ENCODE measurements at regions not wholly inside any gene's neighbourhood (a gene's known extent, or its start where the extent isn't known, plus 50 kb on each side); places are given as distances from the start of the nearest gene placed in this dataset.

- no peak for DNase-seq (ENCODE audit: low read depth in 3 of 3, low spot score in 2 of 3)
Observed at GRCh38 chr7:124432009-124432578, 333.5 kb downstream of the GPR37 start.

- no peak for DNase-seq (ENCODE audit: low read depth in 3 of 3, low spot score in 2 of 3)
Observed at GRCh38 chr7:124429923-124430322, 335.7 kb downstream of the GPR37 start.

GRCh38 chr7:124428781-124429180 is 336.8 kb downstream of the GPR37 start:
- no peak for DNase-seq (ENCODE audit: low read depth in 3 of 3, low spot score in 2 of 3)

GRCh38 chr7:124426621-124427020 is 339.0 kb downstream of the GPR37 start:
- DNase-seq (ENCODE audit: low read depth in 3 of 3, low spot score in 2 of 3) = no peak

GRCh38 chr7:124423863-124424262 is 341.7 kb downstream of the GPR37 start:
- no peak for DNase-seq (ENCODE audit: low read depth in 3 of 3, low spot score in 2 of 3)

GRCh38 chr7:124422081-124422480 is 343.5 kb downstream of the GPR37 start:
- no peak for DNase-seq (ENCODE audit: low read depth in 3 of 3, low spot score in 2 of 3)

GRCh38 chr7:124420367-124420766 is 345.2 kb downstream of the GPR37 start:
- no peak for DNase-seq (ENCODE audit: low read depth in 3 of 3, low spot score in 2 of 3)

- no peak for DNase-seq (ENCODE audit: low read depth in 3 of 3, low spot score in 2 of 3)
Observed at GRCh38 chr7:124413029-124413428, 352.6 kb downstream of the GPR37 start.

- no peak for DNase-seq (ENCODE audit: low read depth in 3 of 3, low spot score in 2 of 3)
Observed at GRCh38 chr7:124412531-124412930, 353.1 kb downstream of the GPR37 start.

- DNase-seq (ENCODE audit: low read depth in 3 of 3, low spot score in 2 of 3) = no peak
Observed at GRCh38 chr7:124411796-124412195, 353.8 kb downstream of the GPR37 start.

- no peak for DNase-seq (ENCODE audit: low read depth in 3 of 3, low spot score in 2 of 3)
Observed at GRCh38 chr7:124403587-124403986, 362.0 kb downstream of the GPR37 start.

GRCh38 chr7:124403112-124403511 is 362.5 kb downstream of the GPR37 start:
- DNase-seq (ENCODE audit: low read depth in 3 of 3, low spot score in 2 of 3) = no peak

GRCh38 chr7:124399941-124400340 is 365.7 kb downstream of the GPR37 start:
- no peak for DNase-seq (ENCODE audit: low read depth in 3 of 3, low spot score in 2 of 3)

GRCh38 chr7:124398937-124399552 is 366.2 kb upstream of the TMEM229A start:
- DNase-seq (ENCODE audit: low read depth in 3 of 3, low spot score in 2 of 3) = no peak

GRCh38 chr7:124397134-124397533 is 364.3 kb upstream of the TMEM229A start:
- no peak for DNase-seq (ENCODE audit: low read depth in 3 of 3, low spot score in 2 of 3)

- no peak for DNase-seq (ENCODE audit: low read depth in 3 of 3, low spot score in 2 of 3)
Observed at GRCh38 chr7:124390301-124390700, 357.4 kb upstream of the TMEM229A start.

- DNase-seq (ENCODE audit: low read depth in 3 of 3, low spot score in 2 of 3) = no peak
Observed at GRCh38 chr7:124388751-124389150, 355.9 kb upstream of the TMEM229A start.

- DNase-seq (ENCODE audit: low read depth in 3 of 3, low spot score in 2 of 3) = no peak
Observed at GRCh38 chr7:124387056-124387455, 354.2 kb upstream of the TMEM229A start.

GRCh38 chr7:124379296-124379695 is 346.4 kb upstream of the TMEM229A start:
- no peak for DNase-seq (ENCODE audit: low read depth in 3 of 3, low spot score in 2 of 3)

GRCh38 chr7:124376111-124376510 is 343.2 kb upstream of the TMEM229A start:
- DNase-seq (ENCODE audit: low read depth in 3 of 3, low spot score in 2 of 3) = no peak

GRCh38 chr7:124375391-124375790 is 342.5 kb upstream of the TMEM229A start:
- DNase-seq (ENCODE audit: low read depth in 3 of 3, low spot score in 2 of 3) = no peak

GRCh38 chr7:124369310-124369709 is 336.4 kb upstream of the TMEM229A start:
- DNase-seq (ENCODE audit: low read depth in 3 of 3, low spot score in 2 of 3) = no peak

- no peak for DNase-seq (ENCODE audit: low read depth in 3 of 3, low spot score in 2 of 3)
Observed at GRCh38 chr7:124366118-124366517, 333.3 kb upstream of the TMEM229A start.

Data from right renal cortex interstitium (tissue), 3 donors.